HEK293 (cell line): ENCODE measurements at regions not wholly inside any gene's neighbourhood (a gene's known extent, or its start where the extent isn't known, plus 50 kb on each side); places are given as distances from the start of the nearest gene placed in this dataset.

ENCODE experiments used
- CTCF ChIA-PET: fragments of 350-600 bp; formaldehyde crosslinking; extraction: SDS; loops from one replicate; lab custom pipeline; 2021; ENCODE audit warnings: antibody characterized with exemption; lab: Yijun Ruan, JAX
- POLR2A ChIA-PET: fragments of 300-600 bp; formaldehyde crosslinking; extraction: SDS; loops from one replicate; lab custom pipeline; 2020; ENCODE audit warnings: antibody characterized with exemption, inconsistent platforms; lab: Yijun Ruan, JAX
- H3K27ac ChIP-seq: fragments of 200-500 bp; sonication (Bioruptor generic); 2 replicates; pipeline ENCODE4 v1.5.1; 2014; ENCODE audit warnings: low read depth, low read length, control low read depth, inconsistent platforms; ENCODE audit errors: extremely low read depth
- H3K36me3 ChIP-seq, 2 experiments: fragments of 200-500 bp in 1 of 2; sonication (Bioruptor generic) in 1 of 2; 1 replicate in 1 of 2; 2 replicates in 1 of 2; pipeline ENCODE4 v1.5.1; 2014 to 2017; ENCODE audit warnings: inconsistent platforms in 2 of 2, low read length in 2 of 2; ENCODE audit not compliant: control insufficient read depth in 2 of 2, insufficient read depth in 1 of 2
- H3K4me1 ChIP-seq: fragments of 200-500 bp; sonication (Bioruptor generic); 2 replicates; pipeline ENCODE4 v1.5.1; 2014; ENCODE audit warnings: mild to moderate bottlenecking, low read length, inconsistent platforms; ENCODE audit not compliant: control insufficient read depth, insufficient read depth
- H3K4me3 ChIP-seq: 2 replicates; pipeline ENCODE4 v1.5.1; 2011; ENCODE audit warnings: low read depth, mild to moderate bottlenecking, control low read depth, low read length, moderate library complexity
- H3K9me3 ChIP-seq: fragments of 200-500 bp; sonication (Bioruptor generic); 2 replicates; pipeline ENCODE4 v1.5.1; 2014; ENCODE audit warnings: low read depth, low read length, inconsistent platforms; ENCODE audit not compliant: control insufficient read depth, insufficient read depth
- IKZF3 ChIP-seq: fragments of 450-650 bp; IDR thresholded peaks from 2 replicates; pipeline ENCODE4 v1.5.0; 2018; ENCODE audit warnings: missing biosample characterization, mild to moderate bottlenecking, missing genetic modification characterization, moderate library complexity
- KLF9 ChIP-seq: fragments of 450-650 bp; formaldehyde crosslinking; IDR thresholded peaks from 2 replicates; pipeline ENCODE4 v1.5.1; 2016; ENCODE audit warnings: missing biosample characterization, missing genetic modification characterization, low read depth
- MEIS1 ChIP-seq: sonication (generic); formaldehyde crosslinking; IDR thresholded peaks from 2 replicates; pipeline ENCODE4 v1.8.1; 2022; ENCODE audit warnings: missing genetic modification reagents, mild to moderate bottlenecking, borderline replicate concordance
- SP3 ChIP-seq: fragments of 450-650 bp; formaldehyde crosslinking; IDR thresholded peaks from 2 replicates; pipeline ENCODE4 v1.5.1; 2016; ENCODE audit warnings: missing biosample characterization, missing genetic modification characterization
- YY2 ChIP-seq: fragments of 450-650 bp; formaldehyde crosslinking; IDR thresholded peaks from 2 replicates; pipeline ENCODE4 v1.5.1; 2016; ENCODE audit warnings: missing biosample characterization, missing genetic modification characterization
- ZBTB20 ChIP-seq: fragments of 450-650 bp; formaldehyde crosslinking; IDR thresholded peaks from 2 replicates; pipeline ENCODE4 v1.5.1; 2016; ENCODE audit warnings: missing biosample characterization, missing genetic modification characterization
- ZFP3 ChIP-seq: fragments of 450-650 bp; formaldehyde crosslinking; IDR thresholded peaks from 2 replicates; pipeline ENCODE4 v1.5.1; 2016; ENCODE audit warnings: low read depth, missing biosample characterization, missing genetic modification characterization
- ZFP37 ChIP-seq: fragments of 450-650 bp; formaldehyde crosslinking; IDR thresholded peaks from 2 replicates; pipeline ENCODE4 v1.5.1; 2016; ENCODE audit warnings: missing biosample characterization, missing genetic modification characterization
- ZNF140 ChIP-seq: fragments of 450-650 bp; formaldehyde crosslinking; IDR thresholded peaks from 2 replicates; pipeline ENCODE4 v1.5.1; 2016; ENCODE audit warnings: missing biosample characterization, missing genetic modification characterization
- ZNF354C ChIP-seq: fragments of 450-650 bp; formaldehyde crosslinking; IDR thresholded peaks from 2 replicates; pipeline ENCODE4 v1.5.1; 2016; ENCODE audit warnings: missing biosample characterization, missing genetic modification characterization, low read depth, borderline replicate concordance
- ZNF391 ChIP-seq: fragments of 450-650 bp; formaldehyde crosslinking; IDR thresholded peaks from 2 replicates; pipeline ENCODE4 v1.5.1; 2016; ENCODE audit warnings: low read depth, missing biosample characterization, missing genetic modification characterization, borderline replicate concordance
- ZNF398 ChIP-seq: fragments of 450-650 bp; formaldehyde crosslinking; IDR thresholded peaks from 2 replicates; pipeline ENCODE4 v1.5.1; 2017; ENCODE audit warnings: missing biosample characterization, missing genetic modification characterization
- ZNF518A ChIP-seq: fragments of 450-650 bp; formaldehyde crosslinking; conservative IDR thresholded peaks from 2 replicates; pipeline ENCODE4 v1.5.1; 2016; ENCODE audit warnings: low read depth, missing biosample characterization, missing genetic modification characterization
- ZNF555 ChIP-seq: fragments of 450-650 bp; formaldehyde crosslinking; conservative IDR thresholded peaks from 2 replicates; pipeline ENCODE4 v1.5.1; 2017; ENCODE audit warnings: missing biosample characterization, mild to moderate bottlenecking, missing genetic modification characterization, inconsistent platforms
- ZNF561 ChIP-seq: fragments of 450-650 bp; IDR thresholded peaks from 2 replicates; pipeline ENCODE4 v1.5.1; 2018; ENCODE audit warnings: missing biosample characterization, missing genetic modification characterization, borderline replicate concordance
- ZNF585B ChIP-seq: fragments of 450-650 bp; formaldehyde crosslinking; IDR thresholded peaks from 2 replicates; pipeline ENCODE4 v1.5.1; 2016; ENCODE audit warnings: missing biosample characterization, missing genetic modification characterization
- ZNF600 ChIP-seq: fragments of 450-650 bp; formaldehyde crosslinking; IDR thresholded peaks from 2 replicates; pipeline ENCODE4 v1.5.1; 2016; ENCODE audit warnings: missing biosample characterization, missing genetic modification characterization
- ZNF610 ChIP-seq: fragments of 450-650 bp; formaldehyde crosslinking; IDR thresholded peaks from 2 replicates; pipeline ENCODE4 v1.5.1; 2016; ENCODE audit warnings: missing biosample characterization, missing genetic modification characterization, borderline replicate concordance
- ZNF629 ChIP-seq: fragments of 450-650 bp; formaldehyde crosslinking; IDR thresholded peaks from 2 replicates; pipeline ENCODE4 v1.5.1; 2017; ENCODE audit warnings: missing biosample characterization, missing genetic modification characterization
- ZNF654 ChIP-seq: fragments of 450-650 bp; formaldehyde crosslinking; IDR thresholded peaks from 2 replicates; pipeline ENCODE4 v1.5.1; 2016; ENCODE audit warnings: low read depth, missing biosample characterization, missing genetic modification characterization
- ZNF768 ChIP-seq: fragments of 450-650 bp; formaldehyde crosslinking; IDR thresholded peaks from 2 replicates; pipeline ENCODE4 v1.5.1; 2018; ENCODE audit warnings: missing biosample characterization, mild to moderate bottlenecking, missing genetic modification characterization
- ZNF785 ChIP-seq: fragments of 450-650 bp; formaldehyde crosslinking; IDR thresholded peaks from 2 replicates; pipeline ENCODE4 v1.5.1; 2016; ENCODE audit warnings: missing biosample characterization, missing genetic modification characterization
- TF ChIP-seq, protein P1 (sequence below): fragments of 450-650 bp; formaldehyde crosslinking; IDR thresholded peaks from 2 replicates; pipeline ENCODE4 v1.5.1; 2016; ENCODE audit warnings: missing biosample characterization, missing genetic modification characterization
- TF ChIP-seq, protein P2 (sequence below): IDR thresholded peaks from 2 replicates; pipeline ENCODE4 v1.6.1; 2011; ENCODE audit warnings: mild to moderate bottlenecking, low read depth, low read length, borderline replicate concordance
- TF ChIP-seq, protein P3 (sequence below): fragments of 450-650 bp; formaldehyde crosslinking; IDR thresholded peaks from 2 replicates; pipeline ENCODE4 v1.5.1; 2016; ENCODE audit warnings: missing biosample characterization, missing genetic modification characterization

GRCh38 chr3:43171748-43172147 lies 65.9 kb upstream of the POMGNT2 start:
- Histone ChIP-seq H3K27ac (no peak overlapping the region), H3K9me3 (no peaks in the 10 kb centered on the region), H3K4me1 (no peaks in the 10 kb centered on the region), H3K36me3 (no peaks in the 10 kb centered on the region), H3K4me3 (no peak overlapping the region)
- TF ChIP-seq ZFP3 (tag by site-specific recombination) (no peak), ZBTB20 (tag by site-specific recombination) (no peak), IKZF3 (tag by site-specific recombination) (no peak), KLF9 (tag by site-specific recombination) (no peak), ZNF561 (tag by site-specific recombination) (no peak), ZNF654 (tag by site-specific recombination) (no peak), ZNF610 (tag by site-specific recombination) (no peak), ZNF518A (tag by site-specific recombination) (no peak), ZNF629 (tag by site-specific recombination) (no peak), MEIS1 (CRISPR knock-in tag) (no peak), ZNF555 (tag by site-specific recombination) (no peak), ZFP37 (no peak), ZNF785 (tag by site-specific recombination) (no peak)
- TF ChIP-seq, protein P1, sequence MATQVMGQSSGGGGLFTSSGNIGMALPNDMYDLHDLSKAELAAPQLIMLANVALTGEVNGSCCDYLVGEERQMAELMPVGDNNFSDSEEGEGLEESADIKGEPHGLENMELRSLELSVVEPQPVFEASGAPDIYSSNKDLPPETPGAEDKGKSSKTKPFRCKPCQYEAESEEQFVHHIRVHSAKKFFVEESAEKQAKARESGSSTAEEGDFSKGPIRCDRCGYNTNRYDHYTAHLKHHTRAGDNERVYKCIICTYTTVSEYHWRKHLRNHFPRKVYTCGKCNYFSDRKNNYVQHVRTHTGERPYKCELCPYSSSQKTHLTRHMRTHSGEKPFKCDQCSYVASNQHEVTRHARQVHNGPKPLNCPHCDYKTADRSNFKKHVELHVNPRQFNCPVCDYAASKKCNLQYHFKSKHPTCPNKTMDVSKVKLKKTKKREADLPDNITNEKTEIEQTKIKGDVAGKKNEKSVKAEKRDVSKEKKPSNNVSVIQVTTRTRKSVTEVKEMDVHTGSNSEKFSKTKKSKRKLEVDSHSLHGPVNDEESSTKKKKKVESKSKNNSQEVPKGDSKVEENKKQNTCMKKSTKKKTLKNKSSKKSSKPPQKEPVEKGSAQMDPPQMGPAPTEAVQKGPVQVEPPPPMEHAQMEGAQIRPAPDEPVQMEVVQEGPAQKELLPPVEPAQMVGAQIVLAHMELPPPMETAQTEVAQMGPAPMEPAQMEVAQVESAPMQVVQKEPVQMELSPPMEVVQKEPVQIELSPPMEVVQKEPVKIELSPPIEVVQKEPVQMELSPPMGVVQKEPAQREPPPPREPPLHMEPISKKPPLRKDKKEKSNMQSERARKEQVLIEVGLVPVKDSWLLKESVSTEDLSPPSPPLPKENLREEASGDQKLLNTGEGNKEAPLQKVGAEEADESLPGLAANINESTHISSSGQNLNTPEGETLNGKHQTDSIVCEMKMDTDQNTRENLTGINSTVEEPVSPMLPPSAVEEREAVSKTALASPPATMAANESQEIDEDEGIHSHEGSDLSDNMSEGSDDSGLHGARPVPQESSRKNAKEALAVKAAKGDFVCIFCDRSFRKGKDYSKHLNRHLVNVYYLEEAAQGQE (tag by site-specific recombination) = no peak
- TF ChIP-seq, protein P2, sequence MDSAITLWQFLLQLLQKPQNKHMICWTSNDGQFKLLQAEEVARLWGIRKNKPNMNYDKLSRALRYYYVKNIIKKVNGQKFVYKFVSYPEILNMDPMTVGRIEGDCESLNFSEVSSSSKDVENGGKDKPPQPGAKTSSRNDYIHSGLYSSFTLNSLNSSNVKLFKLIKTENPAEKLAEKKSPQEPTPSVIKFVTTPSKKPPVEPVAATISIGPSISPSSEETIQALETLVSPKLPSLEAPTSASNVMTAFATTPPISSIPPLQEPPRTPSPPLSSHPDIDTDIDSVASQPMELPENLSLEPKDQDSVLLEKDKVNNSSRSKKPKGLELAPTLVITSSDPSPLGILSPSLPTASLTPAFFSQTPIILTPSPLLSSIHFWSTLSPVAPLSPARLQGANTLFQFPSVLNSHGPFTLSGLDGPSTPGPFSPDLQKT = no peak
- TF ChIP-seq, protein P3, sequence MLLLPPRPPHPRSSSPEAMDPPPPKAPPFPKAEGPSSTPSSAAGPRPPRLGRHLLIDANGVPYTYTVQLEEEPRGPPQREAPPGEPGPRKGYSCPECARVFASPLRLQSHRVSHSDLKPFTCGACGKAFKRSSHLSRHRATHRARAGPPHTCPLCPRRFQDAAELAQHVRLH (tag by site-specific recombination) = no peak
- CTCF ChIA-PET = interaction anchor here (0.9 kb wide), 1 partner anchor 8 kb away, joined by 3 read pairs; no protein-coding TSS in a partner anchor
- POLR2A ChIA-PET = no interaction called here

- Histone ChIP-seq H3K27ac (no peak overlapping the region), H3K36me3 (no peaks in the 10 kb centered on the region), H3K4me1 (no peaks in the 10 kb centered on the region), H3K9me3 (no peaks in the 10 kb centered on the region), H3K4me3 (no peak overlapping the region)
- CTCF ChIA-PET = no interaction called here
- POLR2A ChIA-PET = no interaction called here
- TF ChIP-seq ZNF140 (tag by site-specific recombination) = no peak
- TF ChIP-seq ZNF391 = no peak
- TF ChIP-seq ZNF398 = no peak
- TF ChIP-seq SP3 (tag by site-specific recombination) = no peak
- TF ChIP-seq ZNF354C = no peak
- TF ChIP-seq ZNF768 (tag by site-specific recombination) = no peak
- TF ChIP-seq ZNF585B (tag by site-specific recombination) = no peak
- no peak for TF ChIP-seq YY2 (tag by site-specific recombination)
- TF ChIP-seq ZNF600 (tag by site-specific recombination) = no peak
Measured at GRCh38 chr3:43170553-43170952, 64.7 kb upstream of the POMGNT2 start.
